A673 (cell line): ENCODE measurements at regions not wholly inside any gene's neighbourhood (a gene's known extent, or its start where the extent isn't known, plus 50 kb on each side); places are given as distances from the start of the nearest gene placed in this dataset.

Experiments
- BruUV-seq: library from RNA; stranded (reverse); fragments of 400-500 nt; replicated peaks from 2 replicates; lab custom pipeline; 2021; lab: Mats Ljungman, UMichigan
- CTCF ChIA-PET: fragments of 300-600 bp; sonication (Branson Sonifier 250); formaldehyde crosslinking; loops from one replicate; lab custom pipeline; 2022; ENCODE audit warnings: antibody characterized with exemption; lab: Charles Lee
- POLR2A ChIA-PET: fragments of 300-600 bp; sonication (Branson Sonifier 250); formaldehyde crosslinking; loops from one replicate; lab custom pipeline; 2022; ENCODE audit warnings: antibody characterized with exemption; ENCODE audit not compliant: low non-redundant PET; lab: Charles Lee
- DNase-seq: peaks from one replicate; pipeline ENCODE4 v3.0.0-alpha.2; 2015; ENCODE audit warnings: low spot score
- H3K27ac ChIP-seq: fragments of 200-600 bp; sonication (generic); 2 replicates; pipeline ENCODE4 v1.5.1; 2016; ENCODE audit warnings: mixed run types, low read depth, mild to moderate bottlenecking, mixed read lengths, antibody characterized with exemption, low read length; ENCODE audit not compliant: poor library complexity, severe bottlenecking
- H3K27me3 ChIP-seq: fragments of 200-600 bp; sonication (generic); replicated peaks from 2 replicates; pipeline ENCODE4 v1.6.1; 2017; ENCODE audit warnings: mixed run types, low read depth, mild to moderate bottlenecking, mixed read lengths, antibody characterized with exemption, low read length; ENCODE audit not compliant: insufficient read depth, poor library complexity
- H3K36me3 ChIP-seq: fragments of 200-600 bp; sonication (generic); 2 replicates; pipeline ENCODE4 v1.6.1; 2016; ENCODE audit warnings: mixed run types, mild to moderate bottlenecking, mixed read lengths, antibody characterized with exemption, low read length; ENCODE audit not compliant: insufficient read depth, poor library complexity, severe bottlenecking
- H3K4me1 ChIP-seq: fragments of 200-600 bp; sonication (generic); 2 replicates; pipeline ENCODE4 v1.6.1; 2017; ENCODE audit warnings: mixed run types, mild to moderate bottlenecking, mixed read lengths, antibody characterized with exemption, low read length; ENCODE audit not compliant: insufficient read depth, poor library complexity, severe bottlenecking
- H3K4me3 ChIP-seq: fragments of 200-600 bp; sonication (generic); 2 replicates; pipeline ENCODE4 v1.5.1; 2016; ENCODE audit warnings: low read depth, mixed run types, mild to moderate bottlenecking, mixed read lengths, low read length; ENCODE audit not compliant: poor library complexity, severe bottlenecking
- H3K9me3 ChIP-seq: fragments of 200-600 bp; sonication (generic); 2 replicates; pipeline ENCODE4 v1.6.1; 2016; ENCODE audit warnings: mixed run types, low read depth, mild to moderate bottlenecking, mixed read lengths, antibody characterized with exemption, low read length; ENCODE audit not compliant: poor library complexity, severe bottlenecking
- EZH2 ChIP-seq: fragments of 200-600 bp; sonication (generic); IDR thresholded peaks from 2 replicates; pipeline ENCODE4 v1.6.1; 2017; ENCODE audit warnings: borderline replicate concordance, low read depth, mild to moderate bottlenecking, mixed read lengths, antibody characterized with exemption, low read length; ENCODE audit not compliant: poor library complexity, severe bottlenecking
- intact Hi-C: fragments of 100-400 bp; cut with micrococcal nuclease; formaldehyde crosslinking; loops from one replicate; pipeline ENCODE4 v1.10.0; 2022; ENCODE audit not compliant: unreplicated experiment
- TF ChIP-seq, protein P1 (sequence below): fragments of 300-800, 200-600 bp; sonication (generic); conservative IDR thresholded peaks from 2 replicates; pipeline ENCODE4 v1.5.1; 2017; ENCODE audit warnings: low read depth, mild to moderate bottlenecking, antibody characterized with exemption, low read length, moderate library complexity, mixed read lengths

DNA sequence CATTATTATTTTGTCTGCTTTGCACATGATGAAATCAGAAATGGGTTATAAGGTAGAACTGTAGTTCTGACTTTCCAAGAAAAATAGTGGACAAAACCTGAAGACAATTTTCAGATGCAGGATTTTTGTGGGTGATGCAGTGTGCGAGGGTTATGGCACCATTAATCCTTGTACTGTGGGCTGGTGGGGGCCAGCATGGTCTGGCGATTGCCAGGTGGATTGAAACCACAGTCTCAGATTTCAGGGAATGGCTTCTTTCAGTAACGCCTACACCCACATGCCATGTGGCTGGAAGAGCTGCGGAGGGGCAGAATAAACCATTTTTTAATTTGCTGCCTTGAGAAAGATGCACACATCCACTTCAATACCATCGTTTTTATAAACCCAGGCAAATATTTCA, 150.5 kb downstream of the ARSF start:
- TF ChIP-seq EZH2: no peak
- TF ChIP-seq, protein P1, sequence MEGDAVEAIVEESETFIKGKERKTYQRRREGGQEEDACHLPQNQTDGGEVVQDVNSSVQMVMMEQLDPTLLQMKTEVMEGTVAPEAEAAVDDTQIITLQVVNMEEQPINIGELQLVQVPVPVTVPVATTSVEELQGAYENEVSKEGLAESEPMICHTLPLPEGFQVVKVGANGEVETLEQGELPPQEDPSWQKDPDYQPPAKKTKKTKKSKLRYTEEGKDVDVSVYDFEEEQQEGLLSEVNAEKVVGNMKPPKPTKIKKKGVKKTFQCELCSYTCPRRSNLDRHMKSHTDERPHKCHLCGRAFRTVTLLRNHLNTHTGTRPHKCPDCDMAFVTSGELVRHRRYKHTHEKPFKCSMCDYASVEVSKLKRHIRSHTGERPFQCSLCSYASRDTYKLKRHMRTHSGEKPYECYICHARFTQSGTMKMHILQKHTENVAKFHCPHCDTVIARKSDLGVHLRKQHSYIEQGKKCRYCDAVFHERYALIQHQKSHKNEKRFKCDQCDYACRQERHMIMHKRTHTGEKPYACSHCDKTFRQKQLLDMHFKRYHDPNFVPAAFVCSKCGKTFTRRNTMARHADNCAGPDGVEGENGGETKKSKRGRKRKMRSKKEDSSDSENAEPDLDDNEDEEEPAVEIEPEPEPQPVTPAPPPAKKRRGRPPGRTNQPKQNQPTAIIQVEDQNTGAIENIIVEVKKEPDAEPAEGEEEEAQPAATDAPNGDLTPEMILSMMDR: no peak
- Histone ChIP-seq H3K4me3 (no peak overlapping the region), H3K9me3 (no peaks in the 10 kb centered on the region), H3K36me3 (no peaks in the 10 kb centered on the region), H3K27ac (no peak overlapping the region), H3K4me1 (no peaks in the 10 kb centered on the region), H3K27me3 (peaks cover 9% of the 10 kb centered on the region)
- no TSS peak for BruUV-seq
- ChIA-PET POLR2A (no interaction called here), CTCF (no interaction called here)
- DNase-seq: no peak
- intact Hi-C loops: no loop called here

DNA sequence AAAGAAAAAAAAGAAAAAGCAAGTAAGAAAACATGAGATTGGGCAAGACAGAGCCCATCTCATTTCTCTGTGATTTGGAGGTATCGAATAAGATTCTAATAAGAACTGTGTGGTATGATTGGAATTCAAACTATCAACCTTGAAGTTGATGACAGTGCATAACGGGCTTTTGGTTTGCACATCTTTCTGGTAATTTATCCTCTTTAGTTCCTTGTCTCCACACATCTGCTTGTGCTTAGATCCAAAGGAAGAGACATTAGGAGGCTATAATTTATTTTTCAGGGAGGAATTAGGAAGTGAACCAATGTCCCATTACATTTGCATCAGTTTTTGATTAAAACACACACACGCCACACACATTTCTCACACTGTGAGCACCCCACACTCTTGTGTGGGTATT, 149.9 kb downstream of the ARSF start:
- no peak for DNase-seq
- no peaks in the 10 kb centered on the region for H3K4me1 ChIP-seq
- POLR2A ChIA-PET: no interaction called here
- BruUV-seq: no TSS peak
- peaks cover 9% of the 10 kb centered on the region for H3K27me3 ChIP-seq
- no peaks in the 10 kb centered on the region for H3K36me3 ChIP-seq
- intact Hi-C loops: no loop called here
- H3K9me3 ChIP-seq: no peaks in the 10 kb centered on the region
- H3K27ac ChIP-seq: no peak overlapping the region
- CTCF ChIA-PET: no interaction called here
- H3K4me3 ChIP-seq: no peak overlapping the region
- TF ChIP-seq, protein P1: no peak
- TF ChIP-seq EZH2: no peak

DNA sequence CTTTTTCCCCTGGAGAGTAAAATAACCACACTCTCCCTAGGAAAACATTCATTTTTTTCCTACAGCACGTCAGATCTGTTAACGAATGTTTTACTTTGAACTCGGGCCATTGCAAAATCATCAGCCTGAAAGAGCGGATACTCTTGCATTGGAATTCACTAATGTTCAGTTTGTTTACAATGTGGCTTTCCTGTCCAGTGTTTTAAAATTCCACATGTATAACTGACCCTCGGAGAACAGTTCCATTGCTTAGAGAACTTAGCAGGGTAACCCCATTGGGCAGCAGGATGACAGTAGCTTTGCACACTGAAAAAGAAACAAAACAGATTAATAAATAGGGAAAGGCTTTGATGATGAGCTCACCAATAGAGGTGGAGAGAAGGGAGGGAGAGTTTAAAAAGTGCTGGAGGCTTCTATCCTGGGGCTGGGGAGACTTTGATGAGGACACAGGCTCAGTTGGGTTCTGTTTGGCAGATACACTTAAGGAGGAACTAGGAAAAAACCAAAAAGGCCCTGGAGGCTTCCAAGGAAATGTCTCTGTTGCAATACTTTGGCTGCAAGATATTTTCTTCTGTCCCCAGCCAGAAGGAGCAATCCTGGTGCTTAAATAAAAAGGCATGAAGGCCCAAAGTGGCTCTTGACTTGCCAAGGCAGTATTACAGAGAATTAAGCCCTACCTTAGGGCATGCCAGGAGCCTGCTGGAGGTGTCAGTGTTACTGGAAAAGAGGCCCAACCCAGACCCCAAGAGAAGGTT, 143.1 kb downstream of the ARSF start:
- no peak for TF ChIP-seq EZH2
- TF ChIP-seq, protein P1: no peak
- Histone ChIP-seq H3K36me3 (no peaks in the 10 kb centered on the region), H3K4me3 (no peak overlapping the region), H3K27ac (no peak overlapping the region), H3K4me1 (no peaks in the 10 kb centered on the region), H3K9me3 (no peaks in the 10 kb centered on the region), H3K27me3 (peaks cover under 1% of the 10 kb centered on the region)
- ChIA-PET CTCF (no interaction called here), POLR2A (no interaction called here)
- intact Hi-C loops: no loop called here
- no TSS peak for BruUV-seq
- DNase-seq: no peak
